Nephron (organoid): ENCODE measurements at regions not wholly inside any gene's neighbourhood (a gene's known extent, or its start where the extent isn't known, plus 50 kb on each side); places are given as distances from the start of the nearest gene placed in this dataset.

Source experiments
- H3K27ac Mint-ChIP-seq, 3 experiments: 2 replicates each; pipeline ENCODE4 v1.8.0; 2020; ENCODE audit warnings: mixed read lengths in 3 of 3, mild to moderate bottlenecking in 2 of 3, moderate library complexity in 1 of 3
- H3K27me3 Mint-ChIP-seq: 2 replicates; pipeline ENCODE4 v1.8.0; 2021; ENCODE audit warnings: low read depth, mild to moderate bottlenecking, moderate library complexity, mixed read lengths
- H3K36me3 Mint-ChIP-seq: 2 replicates; pipeline ENCODE4 v1.8.0; 2020; ENCODE audit warnings: low read depth, mixed read lengths
- H3K4me1 Mint-ChIP-seq: 2 replicates; pipeline ENCODE4 v1.8.0; 2020; ENCODE audit warnings: mixed read lengths
- H3K4me3 Mint-ChIP-seq, 3 experiments: 2 replicates each; pipeline ENCODE4 v1.8.0; 2020; ENCODE audit warnings: mild to moderate bottlenecking in 3 of 3, mixed read lengths in 3 of 3, moderate library complexity in 2 of 3
- H3K9me3 Mint-ChIP-seq: 2 replicates; pipeline ENCODE4 v1.8.0; 2020; ENCODE audit warnings: mixed read lengths
- CTCF ChIP-seq, 3 experiments: fragments of 200-600 bp; sonication (generic); IDR thresholded peaks; one replicate each; pipeline ENCODE4 v1.5.0; 2021; ENCODE audit warnings: antibody characterized with exemption in 3 of 3; ENCODE audit not compliant: unreplicated experiment in 3 of 3

GRCh38 chr10:44068716-44069482, 316.0 kb downstream of the CXCL12 start:
- Mint-ChIP-seq H3K9me3 (no peaks in the 10 kb centered on the region), H3K36me3 (no peaks in the 10 kb centered on the region), H3K4me3 (no peak overlapping the region), H3K27me3 (no peaks in the 10 kb centered on the region), H3K27ac (no peak overlapping the region), H3K4me1 (peaks cover 22% of the 10 kb centered on the region)
- TF ChIP-seq CTCF (IDR thresholded peaks at IDR 0.05; ENCODE audit: unreplicated experiment in 3 of 3): no peak

GRCh38 chr10:44067432-44067831, 317.5 kb downstream of the CXCL12 start:
- H3K4me1 Mint-ChIP-seq: peaks cover 23% of the 10 kb centered on the region
- no peak overlapping the region for H3K4me3 Mint-ChIP-seq
- no peaks in the 10 kb centered on the region for H3K9me3 Mint-ChIP-seq
- H3K27me3 Mint-ChIP-seq: no peaks in the 10 kb centered on the region
- H3K27ac Mint-ChIP-seq: peak overlapping the region in 1 of 3 experiments; percentile 32
- H3K36me3 Mint-ChIP-seq: no peaks in the 10 kb centered on the region
- TF ChIP-seq CTCF (IDR thresholded peaks at IDR 0.05; ENCODE audit: unreplicated experiment in 3 of 3): no peak

GRCh38 chr10:44066527-44067255, 318.2 kb downstream of the CXCL12 start:
- Mint-ChIP-seq H3K4me1 (peaks cover 23% of the 10 kb centered on the region), H3K4me3 (no peak overlapping the region), H3K36me3 (no peaks in the 10 kb centered on the region), H3K9me3 (no peaks in the 10 kb centered on the region), H3K27ac (peak overlapping the region; percentile 20 to 57 (median 34)), H3K27me3 (peaks cover 4% of the 10 kb centered on the region)
- no peak for TF ChIP-seq CTCF (IDR thresholded peaks at IDR 0.05; ENCODE audit: unreplicated experiment in 3 of 3)

GRCh38 chr10:44065788-44066526, 318.9 kb downstream of the CXCL12 start:
- Mint-ChIP-seq H3K4me1 (peaks cover 23% of the 10 kb centered on the region), H3K4me3 (no peak overlapping the region), H3K9me3 (no peaks in the 10 kb centered on the region), H3K36me3 (no peaks in the 10 kb centered on the region), H3K27ac (peak overlapping the region; percentile 20 to 57 (median 34)), H3K27me3 (peaks cover 6% of the 10 kb centered on the region)
- TF ChIP-seq CTCF (IDR thresholded peaks at IDR 0.05; ENCODE audit: unreplicated experiment in 3 of 3): no peak

- H3K4me3 Mint-ChIP-seq: no peak overlapping the region
- peaks cover 12% of the 10 kb centered on the region for H3K27me3 Mint-ChIP-seq
- H3K36me3 Mint-ChIP-seq: no peaks in the 10 kb centered on the region
- peak overlapping the region; percentile 20 to 57 (median 32) for H3K27ac Mint-ChIP-seq
- no peak for TF ChIP-seq CTCF (IDR thresholded peaks at IDR 0.05; ENCODE audit: unreplicated experiment in 3 of 3)
- no peaks in the 10 kb centered on the region for H3K9me3 Mint-ChIP-seq
- H3K4me1 Mint-ChIP-seq: peaks cover 30% of the 10 kb centered on the region
Measured at GRCh38 chr10:44064987-44065787, 319.7 kb downstream of the CXCL12 start.
